ENCODE measurements at regions not wholly inside any gene's neighbourhood (a gene's known extent, or its start where the extent isn't known, plus 50 kb on each side); places are given as distances from the start of the nearest gene placed in this dataset.

GRCh38 chr11:15704556-15704955 lies 589.8 kb downstream of the INSC start:
- TF ChIP-seq, protein P1, sequence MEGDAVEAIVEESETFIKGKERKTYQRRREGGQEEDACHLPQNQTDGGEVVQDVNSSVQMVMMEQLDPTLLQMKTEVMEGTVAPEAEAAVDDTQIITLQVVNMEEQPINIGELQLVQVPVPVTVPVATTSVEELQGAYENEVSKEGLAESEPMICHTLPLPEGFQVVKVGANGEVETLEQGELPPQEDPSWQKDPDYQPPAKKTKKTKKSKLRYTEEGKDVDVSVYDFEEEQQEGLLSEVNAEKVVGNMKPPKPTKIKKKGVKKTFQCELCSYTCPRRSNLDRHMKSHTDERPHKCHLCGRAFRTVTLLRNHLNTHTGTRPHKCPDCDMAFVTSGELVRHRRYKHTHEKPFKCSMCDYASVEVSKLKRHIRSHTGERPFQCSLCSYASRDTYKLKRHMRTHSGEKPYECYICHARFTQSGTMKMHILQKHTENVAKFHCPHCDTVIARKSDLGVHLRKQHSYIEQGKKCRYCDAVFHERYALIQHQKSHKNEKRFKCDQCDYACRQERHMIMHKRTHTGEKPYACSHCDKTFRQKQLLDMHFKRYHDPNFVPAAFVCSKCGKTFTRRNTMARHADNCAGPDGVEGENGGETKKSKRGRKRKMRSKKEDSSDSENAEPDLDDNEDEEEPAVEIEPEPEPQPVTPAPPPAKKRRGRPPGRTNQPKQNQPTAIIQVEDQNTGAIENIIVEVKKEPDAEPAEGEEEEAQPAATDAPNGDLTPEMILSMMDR (IDR thresholded peaks at IDR 0.05) = no peak
- TF ChIP-seq POLR2A (IDR thresholded peaks at IDR 0.05) = no peak
